Hematopoietic multipotent progenitor cell (in vitro differentiated cells): ENCODE measurements at regions not wholly inside any gene's neighbourhood (a gene's known extent, or its start where the extent isn't known, plus 50 kb on each side); places are given as distances from the start of the nearest gene placed in this dataset.
A peak's percentile ranks its signal among the peaks of the same experiment; 100 is the strongest.
"Not testable (repeated sequence)": the region's sequence is repeated elsewhere in the genome, so short reads cannot be mapped to it uniquely, and the experiment has no call there.

ENCODE experiments used
- DNase-seq, 3 donors: peaks; one replicate each; pipeline ENCODE4 v3.0.0-alpha.2; 2011 to 2015; ENCODE audit warnings: low read depth in 2 of 3, low spot score in 2 of 3

DNA sequence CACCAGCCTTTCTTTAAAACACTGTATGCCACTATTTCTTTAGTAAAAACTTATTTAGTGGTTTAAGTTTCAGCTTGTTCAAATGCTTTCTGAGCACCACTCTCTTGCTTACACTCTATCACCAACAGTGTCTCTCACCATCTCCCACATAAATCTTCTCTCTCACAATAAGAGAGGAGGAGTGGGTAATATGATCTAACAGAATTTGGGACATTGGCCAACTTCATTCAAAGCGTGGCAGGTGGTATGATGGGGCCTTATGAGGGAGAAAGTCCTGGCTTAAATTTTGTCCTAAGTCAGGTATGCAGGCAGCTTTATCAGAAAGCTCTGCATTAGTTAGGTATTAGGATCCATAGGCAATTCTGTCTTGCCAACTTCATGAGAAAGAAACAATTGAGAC is 1132.5 kb downstream of the TUSC7 start:
- no peak for DNase-seq

DNA sequence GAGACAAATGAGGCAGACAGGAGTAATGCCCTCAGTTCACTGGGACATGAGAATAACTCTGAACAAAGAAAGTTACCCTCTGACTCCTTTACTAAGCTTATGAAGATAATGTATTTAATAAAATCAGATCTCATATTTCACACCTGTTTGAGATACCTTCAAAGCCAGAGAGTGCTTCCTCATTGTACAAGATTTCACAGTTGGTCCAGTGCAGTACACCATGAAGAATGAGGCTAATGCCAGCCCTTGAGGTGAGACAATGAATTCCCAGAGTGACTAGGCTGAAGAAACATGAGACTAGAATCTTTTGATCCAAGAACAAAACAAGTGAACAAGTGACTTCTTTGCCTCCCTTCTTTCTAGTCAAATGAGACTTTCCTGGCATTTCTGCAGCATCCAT is 1133.8 kb downstream of the TUSC7 start:
- no peak for DNase-seq

DNA sequence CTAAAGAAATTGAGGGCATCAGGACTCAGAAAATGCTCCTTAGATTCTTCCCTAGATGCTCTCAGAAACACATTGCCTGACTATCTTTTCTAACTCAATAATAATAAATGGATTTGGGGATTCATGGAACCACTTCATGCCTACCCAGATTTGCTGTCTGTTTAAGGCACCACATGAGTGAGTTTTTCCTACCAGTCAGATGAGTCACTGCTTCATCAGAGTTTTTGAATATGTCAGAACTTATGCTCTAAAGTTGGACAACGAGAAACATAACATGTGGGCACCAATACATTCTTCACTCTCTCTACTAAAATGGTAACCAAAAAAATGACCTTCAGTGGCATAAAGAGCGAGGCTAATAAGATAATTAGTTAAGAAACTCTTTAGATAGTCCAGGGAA is 1135.1 kb downstream of the TUSC7 start:
- no peak for DNase-seq

DNA sequence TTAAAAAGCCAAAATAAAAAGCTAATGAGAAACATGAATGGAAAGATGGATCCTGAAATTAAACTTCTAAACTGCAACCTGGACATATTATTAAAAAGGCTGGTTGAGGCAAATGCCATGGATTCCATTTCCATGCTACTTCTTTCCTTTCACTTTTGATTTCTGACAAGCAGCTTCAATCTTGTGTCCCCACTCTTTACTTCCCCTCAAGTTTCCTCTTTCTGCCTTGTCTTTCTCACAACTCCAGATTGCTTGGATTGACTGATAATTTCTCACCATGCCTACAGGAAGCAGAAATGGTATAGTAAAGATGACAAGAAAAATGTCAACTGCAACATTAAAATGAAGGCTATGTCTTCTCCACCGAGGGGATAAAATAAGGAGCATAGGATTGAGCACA is 1136.7 kb downstream of the TUSC7 start:
- DNase-seq, result peak in 1 of 3 donors; percentile 44

DNA sequence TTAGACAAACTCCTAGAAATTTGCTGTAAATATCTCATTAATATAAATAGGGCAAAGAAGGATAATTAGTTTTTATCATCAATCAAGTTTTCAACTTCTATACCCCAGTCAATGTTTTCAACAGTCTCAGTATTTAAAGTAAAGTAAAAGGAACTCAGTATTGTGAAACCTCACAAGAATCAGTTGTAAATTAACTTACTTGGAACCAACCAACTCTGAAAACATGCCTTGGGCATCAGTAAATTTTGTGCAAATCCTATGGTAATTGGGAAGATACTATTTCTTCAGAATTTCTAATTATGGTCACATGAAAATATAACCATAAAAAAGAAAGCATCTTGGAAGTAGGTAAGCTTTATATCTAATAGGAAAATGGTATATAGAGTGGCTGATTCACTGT is 1139.0 kb downstream of the TUSC7 start:
- no peak for DNase-seq

DNA sequence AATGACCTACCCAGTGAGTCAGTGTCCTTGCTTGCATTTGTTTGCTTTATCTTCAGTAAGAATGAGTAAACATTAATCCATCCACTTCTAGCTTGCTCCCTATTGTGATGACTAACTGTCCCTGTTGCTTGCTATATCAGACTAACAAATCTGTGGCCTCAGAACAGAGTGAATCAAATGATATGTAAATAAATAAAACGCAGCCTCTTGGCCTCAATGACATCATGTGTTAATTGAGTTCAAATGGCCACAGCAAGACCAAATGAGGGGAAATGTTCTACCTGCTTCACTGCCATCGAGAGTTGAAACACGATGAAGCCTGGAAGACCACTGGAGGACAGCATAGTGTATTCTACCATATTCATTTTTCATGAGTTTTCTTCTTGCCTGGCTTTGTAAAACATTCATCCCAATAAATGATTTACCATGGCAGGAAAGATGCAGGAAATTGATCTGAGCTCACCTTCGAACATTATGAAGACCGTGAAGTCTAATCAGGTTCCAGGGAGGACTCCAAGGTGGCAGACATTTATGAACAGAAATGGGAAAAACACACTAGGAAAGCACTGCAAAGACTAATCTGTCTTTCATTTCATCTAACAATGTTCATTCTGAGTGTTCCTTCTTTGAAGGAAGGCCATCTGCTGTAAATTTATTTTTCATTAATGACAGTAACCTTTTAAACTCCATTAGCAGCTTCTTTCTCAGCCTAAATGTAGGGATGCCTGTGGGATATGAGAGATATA is 1144.5 kb downstream of the TUSC7 start:
- DNase-seq, result no peak

DNA sequence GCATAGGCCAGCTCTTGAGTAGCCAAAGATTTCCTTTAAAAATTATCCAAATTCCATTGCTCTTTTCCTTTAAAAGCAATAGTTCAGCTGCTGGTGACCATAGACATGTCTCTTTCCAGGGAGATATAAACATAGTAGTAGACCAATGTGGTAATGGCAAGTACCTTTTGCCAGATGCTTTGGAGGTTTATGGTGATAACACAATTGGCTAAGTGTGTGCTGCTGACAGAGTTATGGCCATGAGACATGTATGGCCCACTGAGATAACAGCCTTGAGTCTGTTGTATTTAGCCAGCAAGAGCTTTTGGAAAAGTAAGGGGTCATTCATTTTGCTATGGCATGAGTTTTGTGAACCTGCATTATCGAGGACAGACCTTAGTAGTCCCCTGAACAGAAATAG is 1146.8 kb downstream of the TUSC7 start:
- no peak for DNase-seq

DNA sequence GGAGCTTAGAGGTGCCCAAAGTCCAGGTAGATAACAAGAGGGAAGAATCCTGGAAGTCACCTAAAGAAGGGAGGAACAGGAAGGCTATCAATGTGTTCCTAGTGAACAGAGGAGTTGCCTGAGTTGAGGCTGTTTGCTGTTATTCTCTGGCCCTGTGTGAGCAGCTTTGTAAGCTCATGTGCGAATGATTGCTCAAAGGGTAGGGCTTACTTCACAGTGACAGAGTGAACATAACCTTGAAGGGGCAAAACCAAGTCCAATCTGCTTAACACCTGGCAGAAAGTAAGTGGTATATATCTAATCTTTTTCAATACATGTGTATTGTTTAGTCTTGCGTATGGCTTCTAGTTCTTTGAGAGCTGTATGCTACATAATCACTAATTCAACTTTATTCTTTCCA is 1153.6 kb downstream of the TUSC7 start:
- DNase-seq, result no peak

DNA sequence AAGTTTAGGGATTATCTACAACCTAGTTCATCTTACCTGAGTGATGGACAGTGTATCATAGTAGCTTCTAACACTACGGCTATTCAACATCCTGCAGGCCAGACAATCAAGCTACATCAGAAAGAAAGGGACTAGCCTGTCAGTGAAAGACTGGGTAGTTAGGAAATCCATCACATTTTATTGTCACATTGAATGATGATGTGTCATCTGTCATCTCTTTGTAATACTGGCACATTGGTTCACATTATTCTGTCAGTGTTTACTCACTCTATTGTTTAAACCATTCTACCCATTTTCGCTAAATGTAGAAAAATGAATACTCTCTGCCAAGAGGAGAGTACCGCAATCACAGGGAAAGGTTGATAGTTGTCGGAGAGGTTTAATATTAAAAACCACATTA is 1155.8 kb downstream of the TUSC7 start:
- no peak for DNase-seq

DNA sequence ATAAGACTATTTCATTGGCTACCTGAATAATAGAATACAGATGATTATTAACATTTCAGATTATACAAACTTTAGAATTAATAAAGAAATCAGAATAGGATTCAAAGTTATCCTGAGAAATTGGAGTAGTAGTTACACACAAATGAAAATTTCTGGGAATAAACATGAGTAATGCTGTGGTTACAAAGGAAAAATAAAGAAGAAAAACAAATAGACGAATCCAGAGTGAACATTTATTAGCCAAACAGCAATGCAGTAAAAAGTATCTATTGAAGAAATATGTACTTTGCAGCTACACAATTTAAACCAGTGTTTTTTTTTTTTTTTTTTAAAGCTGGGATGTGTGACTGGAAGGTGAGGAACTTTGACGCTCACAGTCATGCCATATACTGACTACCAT is 1159.2 kb downstream of the TUSC7 start:
- no peak for DNase-seq

DNA sequence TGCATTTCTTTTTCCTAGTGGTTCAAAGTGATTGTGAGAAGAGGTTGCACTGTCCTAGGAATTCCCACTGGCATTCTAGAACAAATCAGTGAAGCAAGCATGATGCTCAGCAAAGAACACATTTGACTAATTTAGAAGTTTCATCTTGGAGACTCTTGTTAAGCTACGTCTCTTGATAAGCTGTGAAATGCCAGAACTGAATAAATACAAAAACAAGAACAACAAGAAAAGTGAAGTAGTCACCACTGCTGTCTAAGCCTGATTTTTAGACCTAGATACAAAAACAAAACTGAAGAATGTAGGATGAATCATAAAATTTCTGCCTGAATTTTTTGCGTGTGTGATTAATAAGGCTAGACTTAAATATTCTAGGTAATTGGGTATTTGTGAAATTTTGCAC is 1162.4 kb downstream of the TUSC7 start:
- DNase-seq, result no peak

DNA sequence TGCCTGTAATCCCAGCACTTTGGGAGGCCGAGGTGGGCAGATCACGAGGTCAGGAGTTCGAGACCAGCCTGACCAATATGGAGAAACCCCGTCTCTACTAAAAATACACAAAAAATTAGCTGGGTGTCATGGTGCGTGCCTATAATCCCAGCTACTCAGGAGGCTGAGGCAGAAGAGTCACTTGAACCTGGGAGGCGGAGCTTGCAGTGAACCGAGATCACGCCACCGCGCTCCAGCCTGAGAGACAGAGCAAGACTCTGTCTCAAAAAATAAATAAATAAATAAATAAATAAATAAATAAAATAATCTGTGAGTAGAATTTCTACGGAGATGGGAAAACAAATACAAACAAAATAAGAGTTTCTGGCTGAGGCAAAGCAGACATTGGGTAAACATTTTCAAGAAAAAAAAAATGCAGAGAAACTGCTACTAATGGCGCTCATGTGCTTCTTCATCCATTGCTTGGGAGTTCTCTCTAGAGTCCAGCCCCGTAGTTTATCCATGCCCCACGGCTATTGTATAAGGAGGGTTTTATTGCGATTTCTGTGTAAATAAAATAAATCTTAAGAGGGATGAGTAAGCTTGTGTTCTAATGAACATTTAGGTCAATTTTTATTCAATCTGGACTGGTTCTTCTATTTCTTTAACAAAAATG is 1161.9 kb downstream of the IGSF11 start:
- not testable (repeated sequence) for DNase-seq

DNA sequence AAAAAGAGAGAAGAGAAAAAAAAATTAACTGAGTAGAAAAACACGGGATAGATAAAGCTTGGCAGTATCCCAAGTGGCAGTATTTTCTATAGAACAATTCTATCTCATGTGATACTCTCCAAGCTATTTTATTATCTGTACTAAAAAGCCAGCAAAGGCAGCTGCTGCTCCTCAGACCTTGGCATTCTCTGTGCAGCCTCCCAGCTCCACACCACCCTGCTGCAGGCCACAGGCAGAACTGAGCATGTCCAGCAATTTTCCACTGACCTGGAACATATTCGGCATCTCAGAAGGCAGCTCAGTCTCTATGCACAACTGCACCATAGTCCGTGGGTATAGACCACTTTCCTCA is 1161.4 kb downstream of the IGSF11 start:
- DNase-seq, result no peak

DNA sequence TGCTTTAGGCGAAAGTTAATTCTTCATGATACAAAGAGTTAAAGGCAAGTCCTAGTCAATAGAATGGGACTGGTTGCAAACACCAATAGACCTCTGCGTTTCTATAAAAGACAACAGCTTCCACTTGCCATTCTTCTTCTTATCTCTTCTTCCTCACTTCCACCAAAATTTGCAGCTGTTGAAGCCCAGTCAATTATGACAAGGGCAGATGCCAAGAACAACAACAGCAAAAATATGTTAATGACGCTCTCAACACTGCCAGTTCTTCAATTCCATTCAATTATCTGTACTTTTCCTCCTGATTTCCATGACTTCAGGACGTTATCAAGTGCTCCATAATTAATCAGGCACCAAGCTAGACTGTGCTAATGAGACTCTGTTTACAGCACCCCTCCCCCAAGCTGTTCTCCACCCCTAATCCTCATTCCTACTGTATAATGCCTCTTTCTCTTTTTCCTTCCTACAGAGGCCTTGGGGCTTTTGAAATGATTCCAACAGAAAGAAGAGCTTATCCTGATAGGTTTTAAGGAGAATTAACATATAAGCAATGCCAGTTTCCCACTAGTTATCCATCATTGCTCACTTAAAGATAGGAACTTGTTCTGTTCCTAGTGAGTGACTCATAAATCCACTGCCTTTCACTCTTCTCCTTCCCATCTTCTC is 1160.5 kb downstream of the IGSF11 start:
- DNase-seq, result no peak

DNA sequence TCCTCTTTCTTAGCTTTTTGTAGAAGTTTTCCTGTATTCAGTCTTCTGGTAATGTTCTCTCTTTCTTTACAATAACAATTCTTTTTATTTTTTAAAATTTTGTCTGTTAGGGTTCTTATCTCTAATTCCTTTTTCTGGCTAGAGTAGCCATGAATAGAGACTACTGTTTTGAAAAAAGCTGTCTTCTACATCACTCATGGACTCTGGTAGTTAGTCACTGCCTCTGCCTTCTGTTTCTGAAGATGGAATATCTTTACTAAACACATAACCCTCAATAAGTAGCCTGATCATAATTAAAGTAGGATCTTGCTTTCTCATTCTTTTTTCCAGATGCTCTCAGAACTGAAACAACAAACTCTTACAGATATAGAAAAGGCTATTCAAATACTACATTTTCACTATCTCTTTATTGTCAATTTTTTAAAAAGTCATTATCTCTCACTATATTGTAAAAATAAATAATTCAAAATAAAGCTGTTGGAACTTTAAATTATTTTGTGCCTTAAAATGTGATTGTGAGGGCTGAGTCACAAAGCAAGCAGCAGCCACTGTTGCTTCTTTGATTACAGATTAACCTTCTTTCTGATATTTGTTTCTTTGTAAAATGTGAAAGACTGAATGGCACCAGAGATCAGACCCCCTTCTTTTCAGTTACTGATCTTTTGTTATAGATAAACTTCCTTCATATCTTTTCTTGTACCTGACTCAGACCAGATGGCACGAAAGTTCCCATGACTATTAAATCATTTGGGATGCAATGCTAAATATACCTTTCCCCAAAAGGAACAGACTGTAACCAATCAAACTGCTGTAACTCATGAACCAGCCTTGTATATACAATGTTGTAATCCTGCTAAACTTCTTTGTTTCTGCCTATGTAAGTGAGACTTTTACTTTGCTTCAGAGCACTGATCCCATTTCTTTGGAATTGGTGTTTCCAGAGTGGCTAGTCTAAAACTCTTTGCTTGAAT is 1159.5 kb downstream of the IGSF11 start:
- DNase-seq, result no peak

DNA sequence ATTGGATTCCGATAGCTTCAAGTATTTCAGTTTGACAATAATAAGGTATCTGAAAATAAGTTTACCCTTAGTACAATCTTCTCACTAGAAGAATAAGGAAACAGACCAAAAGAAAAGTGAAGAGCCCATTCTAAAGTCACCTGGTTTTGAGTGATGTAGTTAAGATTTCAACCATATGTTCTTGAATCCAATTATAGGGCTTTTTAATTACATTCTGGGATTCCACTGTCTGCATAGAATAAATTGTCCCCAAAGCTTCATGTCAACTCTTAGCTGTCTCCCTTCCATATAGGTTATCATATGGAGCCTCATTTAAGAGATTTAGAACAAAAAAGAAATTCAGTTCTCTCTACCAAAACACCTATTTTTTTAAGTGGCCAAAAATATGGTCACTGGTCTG is 1158.8 kb downstream of the IGSF11 start:
- no peak for DNase-seq

DNA sequence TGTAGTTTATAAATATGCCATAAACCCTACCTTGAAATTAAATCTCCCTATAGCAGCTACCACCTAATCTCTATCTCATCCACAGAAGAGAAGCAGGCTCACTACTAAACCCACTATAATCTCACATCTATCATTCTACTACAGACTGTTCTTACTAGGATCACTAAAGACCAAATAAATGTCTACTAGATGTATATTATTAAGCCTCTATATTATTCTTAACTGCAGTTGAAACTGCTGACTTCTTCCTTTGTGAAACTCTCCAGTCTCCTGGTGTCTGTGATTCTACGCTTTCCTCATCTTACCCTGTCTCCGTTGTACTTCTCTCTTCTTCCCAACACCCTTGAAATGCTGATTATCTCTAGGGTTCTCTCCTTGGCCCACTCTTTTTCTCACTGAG is 1154.0 kb downstream of the IGSF11 start:
- no peak for DNase-seq

DNA sequence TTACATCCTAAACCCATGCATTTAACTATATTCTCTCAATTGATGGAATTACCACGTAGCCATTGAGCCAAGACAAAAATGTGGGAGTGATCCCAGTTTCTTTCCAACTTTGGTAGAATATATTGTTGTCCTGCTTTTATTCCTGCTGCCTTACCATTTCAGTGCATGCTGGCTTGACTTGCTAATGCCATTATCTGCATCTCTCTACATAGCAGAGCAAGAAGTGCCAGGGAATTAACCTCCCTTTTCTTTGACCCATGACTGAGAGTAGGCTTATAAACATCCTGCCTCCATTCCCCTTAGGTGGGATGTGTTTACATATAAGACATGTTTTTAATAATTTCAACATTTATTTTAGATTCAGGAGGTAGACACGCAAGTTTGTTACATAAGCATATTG is 1153.4 kb downstream of the IGSF11 start:
- no peak for DNase-seq

DNA sequence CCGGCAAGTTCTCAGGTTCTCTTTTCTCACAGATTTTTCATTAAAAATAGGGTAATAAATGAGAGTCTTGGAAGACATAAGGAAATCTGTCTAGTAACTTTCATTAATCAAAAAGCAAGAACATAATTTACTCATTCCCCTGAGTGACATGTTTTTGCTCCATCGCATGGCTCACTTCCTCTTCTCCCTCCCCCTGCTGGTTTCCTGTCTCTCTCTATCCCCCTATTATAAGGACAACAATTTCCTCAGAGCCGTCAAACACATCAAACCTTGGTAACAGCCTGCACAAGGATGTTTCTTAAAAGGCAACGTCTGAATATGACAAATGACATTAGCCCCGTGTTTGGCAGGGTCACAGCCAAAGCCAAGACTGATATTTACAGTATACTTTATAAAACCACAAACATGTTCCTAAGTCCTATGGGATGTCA is 1149.6 kb downstream of the IGSF11 start:
- DNase-seq, result peak in 2 of 3 donors; percentile 18 to 45

DNA sequence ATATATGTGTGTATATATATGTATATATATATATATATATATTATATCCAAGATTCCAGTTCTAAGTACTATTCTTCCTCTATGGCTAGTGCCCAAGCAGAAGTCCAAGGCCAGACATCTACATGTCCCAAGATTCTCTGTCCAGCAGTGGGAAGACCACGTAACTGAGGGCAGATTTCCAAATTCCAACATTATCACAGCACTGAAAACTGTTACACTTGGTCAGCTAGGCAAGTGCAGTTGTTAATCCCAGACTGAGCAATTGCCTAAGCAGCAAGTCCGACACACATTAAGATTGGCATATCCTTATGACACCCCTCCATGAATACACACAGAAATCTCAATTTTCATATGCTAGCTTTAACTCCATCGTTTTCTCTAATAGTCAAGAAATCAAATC is 1148.5 kb downstream of the IGSF11 start:
- no peak for DNase-seq

DNA sequence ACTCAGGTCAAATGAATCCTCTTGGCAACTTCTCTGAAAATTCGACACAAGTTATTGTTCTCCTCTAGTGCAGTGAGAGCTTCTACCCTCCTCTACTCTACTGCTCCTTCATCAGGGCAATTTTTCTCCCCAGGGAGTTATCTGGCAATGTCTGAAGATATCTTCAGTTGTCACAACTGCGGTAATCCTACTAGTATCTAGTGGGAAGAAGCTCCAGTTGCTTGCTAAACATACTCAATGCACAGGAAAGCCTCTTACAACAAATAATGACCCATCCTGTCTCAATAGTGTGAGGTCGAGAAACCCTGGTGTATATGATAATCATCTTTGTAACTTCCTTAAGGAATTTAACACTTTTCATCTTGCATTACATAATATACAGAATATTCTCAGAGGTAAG is 1147.6 kb downstream of the IGSF11 start:
- DNase-seq, result no peak
